ENCODE measurements at regions not wholly inside any gene's neighbourhood (a gene's known extent, or its start where the extent isn't known, plus 50 kb on each side); places are given as distances from the start of the nearest gene placed in this dataset.

DNA sequence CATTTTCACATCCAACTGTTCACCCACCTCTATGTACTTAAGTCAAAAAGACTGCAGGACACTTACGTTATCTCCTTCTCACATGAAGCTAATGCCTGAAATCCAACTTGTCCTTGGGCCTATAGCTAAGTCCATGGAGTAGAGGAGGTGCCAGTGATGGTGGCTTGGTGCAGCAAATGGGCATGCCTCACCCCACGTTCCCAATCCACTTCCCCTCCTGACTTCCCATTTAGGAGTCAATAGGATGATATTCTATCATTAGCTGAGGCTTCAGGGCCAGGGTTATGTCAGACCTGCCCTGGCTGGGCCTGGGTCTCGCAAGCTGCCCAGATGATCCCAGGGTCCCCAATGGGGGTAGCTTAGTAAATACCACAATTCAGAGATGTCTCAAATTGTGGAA, 410.4 kb downstream of the MAFB start:
- no peak for TF ChIP-seq CTCF (IDR thresholded peaks at IDR 0.05; ENCODE audit: extremely low read depth in 1 of 2, insufficient read depth in 1 of 2, low read depth in 1 of 2, low read length in 2 of 2)
- TF ChIP-seq POLR2AphosphoS5 (IDR thresholded peaks at IDR 0.05; ENCODE audit: insufficient read depth, low read depth, low read length) = no peak
- no peak for TF ChIP-seq MAX (IDR thresholded peaks at IDR 0.05; ENCODE audit: insufficient read depth, insufficient read length)
